ENCODE measurements at regions not wholly inside any gene's neighbourhood (a gene's known extent, or its start where the extent isn't known, plus 50 kb on each side); places are given as distances from the start of the nearest gene placed in this dataset.

- Histone ChIP-seq H3K27me3 (ENCODE audit: control insufficient read depth in 3 of 3, insufficient read depth in 3 of 3, low read length in 3 of 3) (peaks cover 0 to 8% (median 6%) of the 10 kb centered on the region in 3 donors), H3K27ac (ENCODE audit: low read depth, low read length) (no peak overlapping the region), H3K9me3 (ENCODE audit: control insufficient read depth in 3 of 3, low read length in 3 of 3) (no peaks in the 10 kb centered on the region), H3K9ac (ENCODE audit: low read depth in 1 of 3, low read length in 3 of 3) (no peak overlapping the region), H3K36me3 (ENCODE audit: control insufficient read depth in 3 of 3, insufficient read depth in 3 of 3, low read length in 3 of 3) (no peaks in the 10 kb centered on the region), H3K4me3 (ENCODE audit: low read length in 3 of 3) (no peak overlapping the region), H3K4me1 (ENCODE audit: control insufficient read depth in 3 of 3, insufficient read depth in 3 of 3, low read length in 3 of 3) (no peaks in the 10 kb centered on the region)
Measured at GRCh38 chr1:230591678-230592077, 50.6 kb upstream of the COG2 start.

GRCh38 chr1:230589951-230590350, 52.3 kb upstream of the COG2 start:
- H3K27me3 ChIP-seq (ENCODE audit: control insufficient read depth in 3 of 3, insufficient read depth in 3 of 3, low read length in 3 of 3): peaks cover 0 to 8% (median 6%) of the 10 kb centered on the region in 3 donors
- H3K36me3 ChIP-seq (ENCODE audit: control insufficient read depth in 3 of 3, insufficient read depth in 3 of 3, low read length in 3 of 3): no peaks in the 10 kb centered on the region
- no peak overlapping the region for H3K27ac ChIP-seq (ENCODE audit: low read depth, low read length)
- H3K4me1 ChIP-seq (ENCODE audit: control insufficient read depth in 3 of 3, insufficient read depth in 3 of 3, low read length in 3 of 3): no peaks in the 10 kb centered on the region
- no peak overlapping the region for H3K9ac ChIP-seq (ENCODE audit: low read depth in 1 of 3, low read length in 3 of 3)
- no peaks in the 10 kb centered on the region for H3K9me3 ChIP-seq (ENCODE audit: control insufficient read depth in 3 of 3, low read length in 3 of 3)
- H3K4me3 ChIP-seq (ENCODE audit: low read length in 3 of 3): no peak overlapping the region

- Histone ChIP-seq H3K4me1 (ENCODE audit: control insufficient read depth in 3 of 3, insufficient read depth in 3 of 3, low read length in 3 of 3) (no peaks in the 10 kb centered on the region), H3K27me3 (ENCODE audit: control insufficient read depth in 3 of 3, insufficient read depth in 3 of 3, low read length in 3 of 3) (peaks cover 0 to 8% (median 6%) of the 10 kb centered on the region in 3 donors)
Measured at GRCh38 chr1:230588323-230588746, 53.9 kb upstream of the COG2 start.

GRCh38 chr1:230587061-230587460, 55.2 kb upstream of the COG2 start:
- Histone ChIP-seq H3K9ac (ENCODE audit: low read depth in 1 of 3, low read length in 3 of 3) (no peak overlapping the region), H3K4me1 (ENCODE audit: control insufficient read depth in 3 of 3, insufficient read depth in 3 of 3, low read length in 3 of 3) (no peaks in the 10 kb centered on the region), H3K4me3 (ENCODE audit: low read length in 3 of 3) (no peak overlapping the region), H3K36me3 (ENCODE audit: control insufficient read depth in 3 of 3, insufficient read depth in 3 of 3, low read length in 3 of 3) (no peaks in the 10 kb centered on the region), H3K27ac (ENCODE audit: low read depth, low read length) (no peak overlapping the region), H3K9me3 (ENCODE audit: control insufficient read depth in 3 of 3, low read length in 3 of 3) (no peaks in the 10 kb centered on the region), H3K27me3 (ENCODE audit: control insufficient read depth in 3 of 3, insufficient read depth in 3 of 3, low read length in 3 of 3) (peaks cover 0 to 5% (median 4%) of the 10 kb centered on the region in 3 donors)

More at GRCh38 chr1:230588323-230588746, 53.9 kb upstream of the COG2 start:
- no peak overlapping the region for H3K9ac ChIP-seq (ENCODE audit: low read depth in 1 of 3, low read length in 3 of 3)
- H3K36me3 ChIP-seq (ENCODE audit: control insufficient read depth in 3 of 3, insufficient read depth in 3 of 3, low read length in 3 of 3): no peaks in the 10 kb centered on the region
- no peak overlapping the region for H3K27ac ChIP-seq (ENCODE audit: low read depth, low read length)
- no peak overlapping the region for H3K4me3 ChIP-seq (ENCODE audit: low read length in 3 of 3)
- no peaks in the 10 kb centered on the region for H3K9me3 ChIP-seq (ENCODE audit: control insufficient read depth in 3 of 3, low read length in 3 of 3)

GRCh38 chr1:230584660-230585059, 57.6 kb upstream of the COG2 start:
- Histone ChIP-seq H3K27me3 (ENCODE audit: control insufficient read depth in 3 of 3, insufficient read depth in 3 of 3, low read length in 3 of 3) (peaks cover 0 to 2% (median 0%) of the 10 kb centered on the region in 3 donors), H3K36me3 (ENCODE audit: control insufficient read depth in 3 of 3, insufficient read depth in 3 of 3, low read length in 3 of 3) (no peaks in the 10 kb centered on the region), H3K4me3 (ENCODE audit: low read length in 3 of 3) (no peak overlapping the region), H3K4me1 (ENCODE audit: control insufficient read depth in 3 of 3, insufficient read depth in 3 of 3, low read length in 3 of 3) (no peaks in the 10 kb centered on the region), H3K27ac (ENCODE audit: low read depth, low read length) (no peak overlapping the region), H3K9me3 (ENCODE audit: control insufficient read depth in 3 of 3, low read length in 3 of 3) (no peaks in the 10 kb centered on the region), H3K9ac (ENCODE audit: low read depth in 1 of 3, low read length in 3 of 3) (no peak overlapping the region)

GRCh38 chr1:230581446-230582079, 60.7 kb upstream of the COG2 start:
- no peak overlapping the region for H3K4me3 ChIP-seq (ENCODE audit: low read length in 3 of 3)

GRCh38 chr1:230578616-230579015, 63.7 kb upstream of the COG2 start:
- Histone ChIP-seq H3K4me3 (ENCODE audit: low read length in 3 of 3) (no peak overlapping the region), H3K36me3 (ENCODE audit: control insufficient read depth in 3 of 3, insufficient read depth in 3 of 3, low read length in 3 of 3) (no peaks in the 10 kb centered on the region), H3K4me1 (ENCODE audit: control insufficient read depth in 3 of 3, insufficient read depth in 3 of 3, low read length in 3 of 3) (no peaks in the 10 kb centered on the region), H3K9me3 (ENCODE audit: control insufficient read depth in 3 of 3, low read length in 3 of 3) (no peaks in the 10 kb centered on the region), H3K27ac (ENCODE audit: low read depth, low read length) (no peak overlapping the region), H3K9ac (ENCODE audit: low read depth in 1 of 3, low read length in 3 of 3) (no peak overlapping the region), H3K27me3 (ENCODE audit: control insufficient read depth in 3 of 3, insufficient read depth in 3 of 3, low read length in 3 of 3) (peaks cover 0 to 2% (median 0%) of the 10 kb centered on the region in 3 donors)

More at GRCh38 chr1:230581446-230582079, 60.7 kb upstream of the COG2 start:
- peaks cover 0 to 2% (median 0%) of the 10 kb centered on the region in 3 donors for H3K27me3 ChIP-seq (ENCODE audit: control insufficient read depth in 3 of 3, insufficient read depth in 3 of 3, low read length in 3 of 3)
- H3K36me3 ChIP-seq (ENCODE audit: control insufficient read depth in 3 of 3, insufficient read depth in 3 of 3, low read length in 3 of 3): no peaks in the 10 kb centered on the region
- H3K27ac ChIP-seq (ENCODE audit: low read depth, low read length): no peak overlapping the region
- H3K9me3 ChIP-seq (ENCODE audit: control insufficient read depth in 3 of 3, low read length in 3 of 3): no peaks in the 10 kb centered on the region
- H3K4me1 ChIP-seq (ENCODE audit: control insufficient read depth in 3 of 3, insufficient read depth in 3 of 3, low read length in 3 of 3): no peaks in the 10 kb centered on the region
- H3K9ac ChIP-seq (ENCODE audit: low read depth in 1 of 3, low read length in 3 of 3): no peak overlapping the region

GRCh38 chr1:230577537-230577936, 64.7 kb upstream of the COG2 start:
- Histone ChIP-seq H3K27me3 (ENCODE audit: control insufficient read depth in 3 of 3, insufficient read depth in 3 of 3, low read length in 3 of 3) (peaks cover 0 to 2% (median 0%) of the 10 kb centered on the region in 3 donors), H3K27ac (ENCODE audit: low read depth, low read length) (no peak overlapping the region), H3K4me1 (ENCODE audit: control insufficient read depth in 3 of 3, insufficient read depth in 3 of 3, low read length in 3 of 3) (no peaks in the 10 kb centered on the region), H3K9me3 (ENCODE audit: control insufficient read depth in 3 of 3, low read length in 3 of 3) (no peaks in the 10 kb centered on the region), H3K9ac (ENCODE audit: low read depth in 1 of 3, low read length in 3 of 3) (no peak overlapping the region), H3K36me3 (ENCODE audit: control insufficient read depth in 3 of 3, insufficient read depth in 3 of 3, low read length in 3 of 3) (no peaks in the 10 kb centered on the region), H3K4me3 (ENCODE audit: low read length in 3 of 3) (no peak overlapping the region)

GRCh38 chr1:230575886-230576500, 66.3 kb upstream of the COG2 start:
- Histone ChIP-seq H3K36me3 (ENCODE audit: control insufficient read depth in 3 of 3, insufficient read depth in 3 of 3, low read length in 3 of 3) (no peaks in the 10 kb centered on the region), H3K27me3 (ENCODE audit: control insufficient read depth in 3 of 3, insufficient read depth in 3 of 3, low read length in 3 of 3) (no peaks in the 10 kb centered on the region), H3K9me3 (ENCODE audit: control insufficient read depth in 3 of 3, low read length in 3 of 3) (no peaks in the 10 kb centered on the region), H3K4me1 (ENCODE audit: control insufficient read depth in 3 of 3, insufficient read depth in 3 of 3, low read length in 3 of 3) (no peaks in the 10 kb centered on the region), H3K4me3 (ENCODE audit: low read length in 3 of 3) (no peak overlapping the region), H3K9ac (ENCODE audit: low read depth in 1 of 3, low read length in 3 of 3) (no peak overlapping the region), H3K27ac (ENCODE audit: low read depth, low read length) (no peak overlapping the region)

GRCh38 chr1:230574502-230574901, 67.8 kb upstream of the COG2 start:
- no peaks in the 10 kb centered on the region for H3K27me3 ChIP-seq (ENCODE audit: control insufficient read depth in 3 of 3, insufficient read depth in 3 of 3, low read length in 3 of 3)
- H3K9ac ChIP-seq (ENCODE audit: low read depth in 1 of 3, low read length in 3 of 3): no peak overlapping the region
- no peaks in the 10 kb centered on the region for H3K9me3 ChIP-seq (ENCODE audit: control insufficient read depth in 3 of 3, low read length in 3 of 3)
- no peak overlapping the region for H3K4me3 ChIP-seq (ENCODE audit: low read length in 3 of 3)
- no peaks in the 10 kb centered on the region for H3K4me1 ChIP-seq (ENCODE audit: control insufficient read depth in 3 of 3, insufficient read depth in 3 of 3, low read length in 3 of 3)
- no peaks in the 10 kb centered on the region for H3K36me3 ChIP-seq (ENCODE audit: control insufficient read depth in 3 of 3, insufficient read depth in 3 of 3, low read length in 3 of 3)
- no peak overlapping the region for H3K27ac ChIP-seq (ENCODE audit: low read depth, low read length)

Data from skeletal muscle tissue (tissue), 3 donors.